Epithelial cell of esophagus (primary cell): ENCODE measurements at regions not wholly inside any gene's neighbourhood (a gene's known extent, or its start where the extent isn't known, plus 50 kb on each side); places are given as distances from the start of the nearest gene placed in this dataset.

ENCODE experiments used
- DNase-seq: peaks from one replicate; pipeline ENCODE4 v3.0.0; 2010; ENCODE audit warnings: low read depth
- H3K4me3 ChIP-seq: 2 replicates; pipeline ENCODE4 v1.5.1; 2011; ENCODE audit warnings: mild to moderate bottlenecking, low read length, control low read depth
- TF ChIP-seq, protein P1 (sequence below): IDR thresholded peaks from 2 replicates; pipeline ENCODE4 v1.5.1; 2011; ENCODE audit warnings: low read depth, mild to moderate bottlenecking, low read length, control low read depth, inconsistent platforms; ENCODE audit not compliant: insufficient read depth; ENCODE audit errors: missing control alignments

GRCh38 chr1:244920911-244921761, 56.8 kb upstream of the HNRNPU start:
- no peak overlapping the region for H3K4me3 ChIP-seq
- DNase-seq = no peak
- TF ChIP-seq, protein P1, sequence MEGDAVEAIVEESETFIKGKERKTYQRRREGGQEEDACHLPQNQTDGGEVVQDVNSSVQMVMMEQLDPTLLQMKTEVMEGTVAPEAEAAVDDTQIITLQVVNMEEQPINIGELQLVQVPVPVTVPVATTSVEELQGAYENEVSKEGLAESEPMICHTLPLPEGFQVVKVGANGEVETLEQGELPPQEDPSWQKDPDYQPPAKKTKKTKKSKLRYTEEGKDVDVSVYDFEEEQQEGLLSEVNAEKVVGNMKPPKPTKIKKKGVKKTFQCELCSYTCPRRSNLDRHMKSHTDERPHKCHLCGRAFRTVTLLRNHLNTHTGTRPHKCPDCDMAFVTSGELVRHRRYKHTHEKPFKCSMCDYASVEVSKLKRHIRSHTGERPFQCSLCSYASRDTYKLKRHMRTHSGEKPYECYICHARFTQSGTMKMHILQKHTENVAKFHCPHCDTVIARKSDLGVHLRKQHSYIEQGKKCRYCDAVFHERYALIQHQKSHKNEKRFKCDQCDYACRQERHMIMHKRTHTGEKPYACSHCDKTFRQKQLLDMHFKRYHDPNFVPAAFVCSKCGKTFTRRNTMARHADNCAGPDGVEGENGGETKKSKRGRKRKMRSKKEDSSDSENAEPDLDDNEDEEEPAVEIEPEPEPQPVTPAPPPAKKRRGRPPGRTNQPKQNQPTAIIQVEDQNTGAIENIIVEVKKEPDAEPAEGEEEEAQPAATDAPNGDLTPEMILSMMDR = no peak

DNA sequence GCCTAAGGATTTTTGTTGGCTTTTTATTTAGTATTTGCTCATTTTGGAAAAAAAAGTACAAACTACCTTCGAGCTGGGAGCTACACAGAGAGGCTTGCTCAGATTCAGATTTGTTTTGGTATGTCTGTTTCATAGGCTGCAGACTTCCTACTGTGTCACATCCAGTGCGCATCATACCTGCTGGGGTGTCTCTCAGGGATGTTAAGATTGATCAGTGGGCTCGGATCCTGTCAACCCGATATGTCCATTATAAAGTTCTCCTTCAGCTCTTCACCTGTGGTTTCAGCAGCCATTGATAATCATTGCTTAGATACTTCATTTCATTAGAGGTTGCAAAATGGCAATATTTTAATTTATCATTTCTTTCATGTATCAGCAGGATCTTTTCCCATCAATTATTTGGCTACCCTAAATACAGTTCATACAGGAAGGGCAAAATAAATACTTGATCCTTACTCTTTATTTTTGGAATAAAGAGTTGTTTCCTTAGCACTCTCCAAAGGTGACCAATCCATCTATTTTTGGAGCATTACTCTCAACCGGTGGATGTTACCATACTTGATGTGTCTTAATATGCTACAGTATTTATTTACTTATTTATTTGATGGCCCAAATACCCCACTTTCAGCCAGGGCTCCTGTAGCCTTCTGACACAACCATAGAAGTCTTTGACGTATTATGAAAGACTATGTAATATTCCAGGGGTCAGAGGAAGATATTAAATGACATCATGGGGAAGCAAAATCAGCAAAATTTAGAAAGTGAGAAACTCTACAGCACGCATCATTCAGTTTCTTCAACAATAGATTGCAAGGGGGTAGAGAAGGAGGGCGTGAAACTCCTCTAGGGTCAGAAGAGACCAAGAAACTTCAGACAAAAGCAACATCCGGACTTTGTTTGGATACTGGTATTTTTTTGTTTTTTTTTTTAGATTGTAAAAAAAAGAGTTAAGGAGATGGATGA, 55.3 kb upstream of the HNRNPU start:
- DNase-seq = no peak
- H3K4me3 ChIP-seq = peak overlapping the region; percentile 45
- TF ChIP-seq, protein P1 = no peak

GRCh38 chr1:244918421-244919319, 54.3 kb upstream of the HNRNPU start:
- DNase-seq = peak; percentile 24
- TF ChIP-seq, protein P1 = no peak
- peak overlapping the region; percentile 45 for H3K4me3 ChIP-seq

DNA sequence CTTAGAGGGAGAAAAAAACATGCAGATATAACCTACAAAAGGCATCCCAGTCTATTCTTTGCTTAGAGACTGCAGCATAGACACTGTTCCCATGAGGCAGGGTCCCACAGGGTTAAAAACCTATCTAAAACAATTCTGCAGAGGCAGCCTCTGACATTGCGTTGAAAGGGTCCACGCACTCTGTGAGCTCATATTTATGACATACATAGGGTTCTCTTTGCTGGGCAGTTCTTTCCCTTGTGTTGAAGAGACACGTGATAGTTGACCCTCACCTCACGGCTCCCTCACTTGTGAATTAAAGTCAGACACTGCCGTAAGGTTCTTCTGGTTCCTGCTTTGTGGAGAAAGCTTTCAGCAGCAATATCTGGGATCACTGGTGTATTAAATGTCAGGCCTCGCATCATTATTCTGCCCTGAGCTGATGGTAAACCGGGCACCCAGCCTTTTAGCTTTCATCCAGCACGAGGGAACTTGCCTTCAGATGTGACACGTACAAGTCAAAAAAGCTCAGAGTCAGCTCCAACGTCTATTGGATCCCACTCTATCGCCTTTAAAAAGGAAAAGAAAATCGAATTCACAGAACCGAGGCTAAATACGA, 52.8 kb upstream of the HNRNPU start:
- H3K4me3 ChIP-seq = no peak overlapping the region
- TF ChIP-seq, protein P1 = no peak

GRCh38 chr1:244915736-244916135, 51.4 kb upstream of the HNRNPU start:
- H3K4me3 ChIP-seq = no peak overlapping the region
- TF ChIP-seq, protein P1 = no peak
- no peak for DNase-seq

More for the DNA sequence above, 52.8 kb upstream of the HNRNPU start:
- DNase-seq = no peak

- TF ChIP-seq, protein P1 = no peak
- DNase-seq = no peak
- no peak overlapping the region for H3K4me3 ChIP-seq
Observed at GRCh38 chr1:244914761-244915160, 50.4 kb upstream of the HNRNPU start.
